ENCODE measurements at regions not wholly inside any gene's neighbourhood (a gene's known extent, or its start where the extent isn't known, plus 50 kb on each side); places are given as distances from the start of the nearest gene placed in this dataset.
A peak's percentile ranks its signal among the peaks of the same experiment; 100 is the strongest.
"Not testable (repeated sequence)": the region's sequence is repeated elsewhere in the genome, so short reads cannot be mapped to it uniquely, and the experiment has no call there.

DNA sequence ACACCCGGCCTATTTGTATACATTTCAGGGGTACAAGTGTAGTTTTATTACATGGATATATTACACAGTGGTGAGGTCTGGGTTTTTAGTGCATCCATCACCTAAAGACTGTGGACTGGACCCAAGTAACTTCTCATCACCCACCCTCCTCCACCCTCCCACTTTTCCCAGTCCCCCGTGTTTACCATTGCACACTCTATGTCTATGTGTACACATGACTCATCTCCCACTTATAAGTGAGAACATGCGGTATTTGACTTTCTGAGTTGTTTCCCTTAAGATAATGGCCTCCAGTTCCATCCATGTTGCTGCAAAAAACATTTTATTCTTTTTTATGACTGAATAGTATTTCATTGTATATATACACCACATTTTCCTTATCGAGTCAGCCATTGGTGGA lies 98.9 kb upstream of the WAC start:
- no peak overlapping the region for H3K4me3 ChIP-seq (ENCODE audit: low read depth in 1 of 3, low read length in 3 of 3)
- H3K36me3 ChIP-seq (ENCODE audit: control insufficient read depth in 3 of 3, insufficient read depth in 2 of 3, low read depth in 1 of 3, low read length in 3 of 3): no peaks in the 10 kb centered on the region
- H3K4me1 ChIP-seq (ENCODE audit: control insufficient read depth in 3 of 3, insufficient read depth in 2 of 3, low read depth in 1 of 3, low read length in 2 of 3): peaks cover 0 to 3% (median 2%) of the 10 kb centered on the region in 3 donors
- no peaks in the 10 kb centered on the region for H3K9me3 ChIP-seq (ENCODE audit: control insufficient read depth in 2 of 2, insufficient read depth in 1 of 2, low read depth in 1 of 2, low read length in 1 of 2)
- FAIRE-seq (no peak), DNase-seq (no peak)
- H3K27me3 ChIP-seq (ENCODE audit: control insufficient read depth in 3 of 3, insufficient read depth in 3 of 3, low read length in 3 of 3): peaks cover 0 to 6% (median 0%) of the 10 kb centered on the region in 3 donors
- no peak overlapping the region for H3K27ac ChIP-seq (ENCODE audit: low read depth in 1 of 3, low read length in 2 of 3)
- WGBS, 3 donors: 76 to 81% (median 77%) methylated on average over 4 of the region's 4 CpGs

GRCh38 chr10:28442403-28442802 lies 90.5 kb upstream of the WAC start:
- WGBS, 3 donors: 78 to 96% (median 95%) methylated on average over 3 of the region's 3 CpGs
- Histone ChIP-seq H3K4me1 (ENCODE audit: control insufficient read depth in 3 of 3, insufficient read depth in 2 of 3, low read depth in 1 of 3, low read length in 2 of 3) (no peaks in the 10 kb centered on the region), H3K4me3 (ENCODE audit: low read depth in 1 of 3, low read length in 3 of 3) (no peak overlapping the region), H3K9me3 (ENCODE audit: control insufficient read depth in 2 of 2, insufficient read depth in 1 of 2, low read depth in 1 of 2, low read length in 1 of 2) (no peaks in the 10 kb centered on the region), H3K27ac (ENCODE audit: low read depth in 1 of 3, low read length in 2 of 3) (no peak overlapping the region), H3K36me3 (ENCODE audit: control insufficient read depth in 3 of 3, insufficient read depth in 2 of 3, low read depth in 1 of 3, low read length in 3 of 3) (no peaks in the 10 kb centered on the region), H3K27me3 (ENCODE audit: control insufficient read depth in 3 of 3, insufficient read depth in 3 of 3, low read length in 3 of 3) (no peaks in the 10 kb centered on the region)
- FAIRE-seq (no peak), DNase-seq (no peak)

- no peaks in the 10 kb centered on the region for H3K27me3 ChIP-seq (ENCODE audit: control insufficient read depth in 3 of 3, insufficient read depth in 3 of 3, low read length in 3 of 3)
- no peaks in the 10 kb centered on the region for H3K9me3 ChIP-seq (ENCODE audit: control insufficient read depth in 2 of 2, insufficient read depth in 1 of 2, low read depth in 1 of 2, low read length in 1 of 2)
- no peak overlapping the region for H3K4me3 ChIP-seq (ENCODE audit: low read depth in 1 of 3, low read length in 3 of 3)
- H3K4me1 ChIP-seq (ENCODE audit: control insufficient read depth in 3 of 3, insufficient read depth in 2 of 3, low read depth in 1 of 3, low read length in 2 of 3): no peaks in the 10 kb centered on the region
- no peaks in the 10 kb centered on the region for H3K36me3 ChIP-seq (ENCODE audit: control insufficient read depth in 3 of 3, insufficient read depth in 2 of 3, low read depth in 1 of 3, low read length in 3 of 3)
- no peak overlapping the region for H3K27ac ChIP-seq (ENCODE audit: low read depth in 1 of 3, low read length in 2 of 3)
- FAIRE-seq (no peak), DNase-seq (no peak)
- 88 to 91% (median 90%) methylated on average over 3 of the region's 3 CpGs for WGBS, 3 donors
Observed at GRCh38 chr10:28444031-28444430, 88.9 kb upstream of the WAC start.

GRCh38 chr10:28445516-28445915 lies 87.4 kb upstream of the WAC start:
- WGBS, 3 donors: 82 to 90% (median 85%) methylated on average over 6 of the region's 6 CpGs
- Histone ChIP-seq H3K27me3 (ENCODE audit: control insufficient read depth in 3 of 3, insufficient read depth in 3 of 3, low read length in 3 of 3) (no peaks in the 10 kb centered on the region), H3K4me1 (ENCODE audit: control insufficient read depth in 3 of 3, insufficient read depth in 2 of 3, low read depth in 1 of 3, low read length in 2 of 3) (no peaks in the 10 kb centered on the region), H3K27ac (ENCODE audit: low read depth in 1 of 3, low read length in 2 of 3) (no peak overlapping the region), H3K9me3 (ENCODE audit: control insufficient read depth in 2 of 2, insufficient read depth in 1 of 2, low read depth in 1 of 2, low read length in 1 of 2) (no peaks in the 10 kb centered on the region), H3K4me3 (ENCODE audit: low read depth in 1 of 3, low read length in 3 of 3) (no peak overlapping the region), H3K36me3 (ENCODE audit: control insufficient read depth in 3 of 3, insufficient read depth in 2 of 3, low read depth in 1 of 3, low read length in 3 of 3) (no peaks in the 10 kb centered on the region)
- no peak for DNase-seq
- no peak for FAIRE-seq

DNA sequence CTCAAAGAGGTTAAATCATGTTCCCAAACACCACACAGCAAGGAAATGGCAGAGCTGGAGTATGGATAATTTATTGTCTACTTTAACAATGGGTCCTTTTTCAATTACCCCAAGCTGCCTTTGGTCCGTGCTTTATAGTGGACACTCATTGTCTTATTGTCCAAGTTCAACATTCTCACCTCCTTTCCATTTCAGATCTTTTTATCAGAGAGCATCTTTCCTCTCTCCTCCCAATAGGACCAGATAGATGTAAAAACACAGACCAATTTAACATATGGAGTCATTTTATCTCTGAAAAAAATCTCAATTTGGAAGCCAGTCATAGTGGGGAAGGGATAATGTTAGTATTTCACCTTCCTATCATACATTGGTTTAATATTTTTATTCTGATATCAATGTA lies 83.5 kb upstream of the WAC start:
- H3K27ac ChIP-seq (ENCODE audit: low read depth in 1 of 3, low read length in 2 of 3): no peak overlapping the region
- H3K4me3 ChIP-seq (ENCODE audit: low read depth in 1 of 3, low read length in 3 of 3): no peak overlapping the region
- H3K36me3 ChIP-seq (ENCODE audit: control insufficient read depth in 3 of 3, insufficient read depth in 2 of 3, low read depth in 1 of 3, low read length in 3 of 3): no peaks in the 10 kb centered on the region
- 57 to 69% (median 66%) methylated on average over 1 of the region's 1 CpG for WGBS, 3 donors
- no peaks in the 10 kb centered on the region for H3K4me1 ChIP-seq (ENCODE audit: control insufficient read depth in 3 of 3, insufficient read depth in 2 of 3, low read depth in 1 of 3, low read length in 2 of 3)
- FAIRE-seq (no peak), DNase-seq (no peak)
- no peaks in the 10 kb centered on the region for H3K27me3 ChIP-seq (ENCODE audit: control insufficient read depth in 3 of 3, insufficient read depth in 3 of 3, low read length in 3 of 3)
- H3K9me3 ChIP-seq (ENCODE audit: control insufficient read depth in 2 of 2, insufficient read depth in 1 of 2, low read depth in 1 of 2, low read length in 1 of 2): no peaks in the 10 kb centered on the region

- no peaks in the 10 kb centered on the region for H3K9me3 ChIP-seq (ENCODE audit: control insufficient read depth in 2 of 2, insufficient read depth in 1 of 2, low read depth in 1 of 2, low read length in 1 of 2)
- DNase-seq: no peak
- H3K27me3 ChIP-seq (ENCODE audit: control insufficient read depth in 3 of 3, insufficient read depth in 3 of 3, low read length in 3 of 3): no peaks in the 10 kb centered on the region
- no peaks in the 10 kb centered on the region for H3K4me1 ChIP-seq (ENCODE audit: control insufficient read depth in 3 of 3, insufficient read depth in 2 of 3, low read depth in 1 of 3, low read length in 2 of 3)
- WGBS, 3 donors: 65 to 76% (median 74%) methylated on average over 1 of the region's 1 CpG
- no peaks in the 10 kb centered on the region for H3K36me3 ChIP-seq (ENCODE audit: control insufficient read depth in 3 of 3, insufficient read depth in 2 of 3, low read depth in 1 of 3, low read length in 3 of 3)
- H3K4me3 ChIP-seq (ENCODE audit: low read depth in 1 of 3, low read length in 3 of 3): no peak overlapping the region
- no peak for FAIRE-seq
- no peak overlapping the region for H3K27ac ChIP-seq (ENCODE audit: low read depth in 1 of 3, low read length in 2 of 3)
Observed at GRCh38 chr10:28449926-28450325, 83.0 kb upstream of the WAC start.

- H3K4me3 ChIP-seq (ENCODE audit: low read depth in 1 of 3, low read length in 3 of 3): no peak overlapping the region
- no peak for FAIRE-seq
- 73 to 94% (median 79%) methylated on average over 1 of the region's 1 CpG for WGBS, 3 donors
- no peak for DNase-seq
- H3K27ac ChIP-seq (ENCODE audit: low read depth in 1 of 3, low read length in 2 of 3): no peak overlapping the region
- no peaks in the 10 kb centered on the region for H3K27me3 ChIP-seq (ENCODE audit: control insufficient read depth in 3 of 3, insufficient read depth in 3 of 3, low read length in 3 of 3)
- H3K36me3 ChIP-seq (ENCODE audit: control insufficient read depth in 3 of 3, insufficient read depth in 2 of 3, low read depth in 1 of 3, low read length in 3 of 3): no peaks in the 10 kb centered on the region
- no peaks in the 10 kb centered on the region for H3K9me3 ChIP-seq (ENCODE audit: control insufficient read depth in 2 of 2, insufficient read depth in 1 of 2, low read depth in 1 of 2, low read length in 1 of 2)
- no peaks in the 10 kb centered on the region for H3K4me1 ChIP-seq (ENCODE audit: control insufficient read depth in 3 of 3, insufficient read depth in 2 of 3, low read depth in 1 of 3, low read length in 2 of 3)
Observed at GRCh38 chr10:28453926-28454325, 79.0 kb upstream of the WAC start.

- H3K27me3 ChIP-seq (ENCODE audit: control insufficient read depth in 3 of 3, insufficient read depth in 3 of 3, low read length in 3 of 3): no peaks in the 10 kb centered on the region
- H3K36me3 ChIP-seq (ENCODE audit: control insufficient read depth in 3 of 3, insufficient read depth in 2 of 3, low read depth in 1 of 3, low read length in 3 of 3): no peaks in the 10 kb centered on the region
- DNase-seq (no peak), FAIRE-seq (no peak)
- H3K9me3 ChIP-seq (ENCODE audit: control insufficient read depth in 2 of 2, insufficient read depth in 1 of 2, low read depth in 1 of 2, low read length in 1 of 2): no peaks in the 10 kb centered on the region
- no peak overlapping the region for H3K4me3 ChIP-seq (ENCODE audit: low read depth in 1 of 3, low read length in 3 of 3)
- no peaks in the 10 kb centered on the region for H3K4me1 ChIP-seq (ENCODE audit: control insufficient read depth in 3 of 3, insufficient read depth in 2 of 3, low read depth in 1 of 3, low read length in 2 of 3)
- WGBS, 3 donors: 68 to 97% (median 95%) methylated on average over 2 of the region's 2 CpGs
- H3K27ac ChIP-seq (ENCODE audit: low read depth in 1 of 3, low read length in 2 of 3): no peak overlapping the region
Observed at GRCh38 chr10:28457110-28457509, 75.8 kb upstream of the WAC start.

DNA sequence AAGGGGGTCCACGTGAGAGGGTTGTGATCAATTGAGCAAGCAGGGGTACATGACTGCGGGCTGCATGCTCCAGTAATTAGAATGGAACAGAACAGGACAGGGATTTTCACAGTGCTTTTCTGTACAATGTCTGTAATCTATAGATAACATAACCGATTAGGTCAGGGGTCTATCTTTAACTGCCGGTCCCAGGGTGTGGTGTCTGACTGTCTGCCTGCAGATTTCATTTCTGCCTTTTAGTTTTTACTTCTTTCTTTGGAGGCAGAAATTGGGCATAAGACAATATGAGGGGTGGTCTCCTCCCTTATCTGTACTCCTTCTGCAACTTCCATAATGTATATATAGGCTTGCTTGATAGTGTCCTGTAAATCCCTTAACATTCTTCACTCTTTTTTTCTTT lies 75.0 kb upstream of the WAC start:
- 13 to 53% (median 41%) methylated on average over 4 of the region's 4 CpGs for WGBS, 3 donors
- H3K36me3 ChIP-seq (ENCODE audit: control insufficient read depth in 3 of 3, insufficient read depth in 2 of 3, low read depth in 1 of 3, low read length in 3 of 3); FAIRE-seq; H3K9me3 ChIP-seq (ENCODE audit: control insufficient read depth in 2 of 2, insufficient read depth in 1 of 2, low read depth in 1 of 2, low read length in 1 of 2); H3K27me3 ChIP-seq (ENCODE audit: control insufficient read depth in 3 of 3, insufficient read depth in 3 of 3, low read length in 3 of 3); H3K4me3 ChIP-seq (ENCODE audit: low read depth in 1 of 3, low read length in 3 of 3); H3K4me1 ChIP-seq (ENCODE audit: control insufficient read depth in 3 of 3, insufficient read depth in 2 of 3, low read depth in 1 of 3, low read length in 2 of 3); H3K27ac ChIP-seq (ENCODE audit: low read depth in 1 of 3, low read length in 2 of 3): not testable (repeated sequence)
- peak in 1 of 2 donors; percentile 27 for DNase-seq
